Breast epithelium (tissue), 3 donors: ENCODE measurements at regions not wholly inside any gene's neighbourhood (a gene's known extent, or its start where the extent isn't known, plus 50 kb on each side); places are given as distances from the start of the nearest gene placed in this dataset.

Experiments used
- CTCF ChIP-seq, 3 donors: fragments of 450-650 bp; IDR thresholded peaks; one replicate each; pipeline ENCODE4 v1.5.1; 2016 to 2017; ENCODE audit warnings: antibody characterized with exemption in 3 of 3, mild to moderate bottlenecking in 3 of 3, moderate library complexity in 3 of 3
- POLR2A ChIP-seq: fragments of 450-650 bp; IDR thresholded peaks from one replicate; pipeline ENCODE4 v1.6.1; 2016; ENCODE audit warnings: antibody characterized with exemption, mild to moderate bottlenecking, moderate library complexity

DNA sequence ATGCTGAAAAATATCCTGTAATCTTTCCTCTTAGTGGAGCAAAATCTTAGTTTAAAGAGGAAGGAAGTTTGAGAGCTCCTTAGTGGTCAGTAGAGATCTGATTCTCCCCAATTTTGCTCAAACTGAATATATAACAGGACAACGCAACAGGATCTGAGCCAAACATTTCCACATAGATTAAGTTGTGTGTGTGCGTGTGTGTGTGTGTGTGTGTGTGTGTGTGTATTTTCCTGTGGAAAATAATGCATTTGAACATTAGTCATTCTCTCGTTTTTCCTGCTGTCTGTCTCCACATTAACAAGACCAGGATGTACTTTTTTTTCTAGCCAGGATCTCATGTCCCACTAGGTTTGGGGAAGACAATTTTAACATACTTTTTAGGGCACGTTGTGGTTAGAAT lies 312.1 kb upstream of the CDH18 start:
- TF ChIP-seq CTCF (IDR thresholded peaks at IDR 0.05) (no peak), POLR2A (no peak)
